GM19023 (cell line): ENCODE measurements at regions not wholly inside any gene's neighbourhood (a gene's known extent, or its start where the extent isn't known, plus 50 kb on each side); places are given as distances from the start of the nearest gene placed in this dataset.
A peak's percentile ranks its signal among the peaks of the same experiment; 100 is the strongest.

Experiments
- ATAC-seq: cut with Tn5 transposase; IDR thresholded peaks from one replicate; pipeline ENCODE4 v1.9.1; 2021; ENCODE audit warnings: mild to moderate bottlenecking, moderate library complexity; ENCODE audit not compliant: unreplicated experiment

DNA sequence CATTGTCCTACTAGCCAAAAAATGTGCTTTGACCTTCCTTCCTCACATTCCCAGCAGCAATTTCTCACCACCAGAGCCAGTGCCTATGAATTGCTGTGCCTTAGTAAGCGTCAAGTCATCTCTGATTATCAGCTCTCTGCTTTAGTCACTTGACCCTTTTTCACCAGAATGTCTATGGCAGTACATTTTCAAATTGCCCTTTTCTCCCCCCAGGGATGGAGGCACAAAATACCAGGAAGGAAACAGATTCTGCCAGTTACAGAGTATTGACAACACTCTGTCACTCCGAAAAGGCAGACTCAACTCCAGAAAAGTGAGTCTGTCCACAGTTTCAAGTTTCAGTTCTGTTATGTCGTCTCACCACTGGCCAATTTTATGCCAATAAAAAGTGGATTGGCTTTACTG is 167.4 kb downstream of the TNFSF18 start:
- ATAC-seq, result peak; percentile 50

DNA sequence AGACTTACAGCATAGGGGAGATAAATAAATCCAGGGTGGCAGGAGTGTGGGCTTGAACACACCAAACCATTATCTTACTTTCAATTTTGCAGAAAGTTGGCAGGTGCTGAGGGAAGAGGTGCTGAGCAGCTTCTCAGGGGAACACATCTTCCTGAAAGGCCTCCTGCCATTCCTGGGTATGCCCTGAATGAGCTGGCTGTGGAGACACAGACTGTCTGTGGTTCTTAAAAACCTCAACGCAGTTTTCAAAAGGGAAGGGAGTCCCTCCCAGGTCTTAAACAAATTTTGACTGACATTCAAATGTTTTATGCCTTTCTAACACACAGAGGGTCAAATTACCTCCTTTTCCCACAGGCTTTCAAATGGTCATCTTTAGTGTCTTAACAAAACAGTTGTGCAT is 166.9 kb downstream of the TNFSF18 start:
- ATAC-seq, result peak; percentile 10

DNA sequence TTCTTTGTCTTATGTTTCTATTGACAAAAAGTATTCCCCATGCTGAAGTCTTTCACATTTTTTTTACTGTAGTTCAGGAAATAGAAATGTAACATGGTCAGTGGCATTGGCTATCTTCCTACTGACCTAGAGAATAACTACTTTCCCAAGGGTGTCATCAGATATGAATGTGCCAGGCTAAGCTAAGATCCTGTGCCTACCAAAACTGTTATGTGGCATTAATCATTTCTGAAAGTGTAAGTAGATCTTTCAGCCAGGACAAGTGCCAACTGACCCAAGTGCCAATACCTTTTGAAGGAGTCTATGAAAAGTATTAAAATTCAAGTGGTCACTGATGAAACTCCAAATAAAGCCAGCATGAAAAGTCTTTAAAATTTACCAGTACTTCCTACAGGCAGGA is 165.3 kb downstream of the TNFSF18 start:
- ATAC-seq, result no peak

DNA sequence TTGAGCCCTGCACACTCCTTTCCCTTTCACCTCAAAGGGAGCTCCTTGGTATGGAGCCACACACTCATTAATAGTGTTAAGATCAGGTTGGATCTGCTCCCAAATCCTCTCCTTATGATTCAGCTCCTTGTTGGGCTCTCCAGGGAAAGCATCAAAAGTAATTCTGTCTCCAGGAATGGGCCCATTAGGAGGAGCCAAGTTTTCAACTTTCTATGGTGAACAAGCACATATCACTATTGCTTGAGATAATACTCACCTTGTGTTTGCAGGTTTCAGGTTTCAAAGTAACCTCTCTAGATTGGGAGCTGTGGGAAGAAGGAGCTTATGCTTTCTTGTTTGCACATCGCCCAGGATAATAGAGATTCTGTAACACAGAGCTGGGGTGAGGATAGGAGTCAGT is 164.8 kb downstream of the TNFSF18 start:
- ATAC-seq, result no peak

DNA sequence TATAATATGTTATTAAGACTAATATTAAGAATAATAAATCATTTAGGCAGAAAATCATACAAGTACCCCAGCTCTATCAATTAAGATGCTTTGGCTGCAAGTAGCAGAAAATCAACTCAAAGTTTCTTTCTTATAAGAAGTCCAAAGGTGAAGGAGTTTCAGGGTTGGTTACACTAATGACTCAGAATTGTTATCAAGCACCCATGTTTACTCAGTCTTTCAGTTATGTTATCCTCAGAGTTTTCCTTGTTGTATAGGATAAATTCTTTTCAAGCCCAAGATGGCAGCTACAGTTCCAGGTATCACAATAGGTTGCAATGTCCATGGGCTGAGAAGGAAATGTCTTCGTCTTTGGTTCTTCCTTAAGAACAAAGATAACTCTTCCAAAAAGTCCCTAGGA is 163.6 kb downstream of the TNFSF18 start:
- ATAC-seq, result no peak

DNA sequence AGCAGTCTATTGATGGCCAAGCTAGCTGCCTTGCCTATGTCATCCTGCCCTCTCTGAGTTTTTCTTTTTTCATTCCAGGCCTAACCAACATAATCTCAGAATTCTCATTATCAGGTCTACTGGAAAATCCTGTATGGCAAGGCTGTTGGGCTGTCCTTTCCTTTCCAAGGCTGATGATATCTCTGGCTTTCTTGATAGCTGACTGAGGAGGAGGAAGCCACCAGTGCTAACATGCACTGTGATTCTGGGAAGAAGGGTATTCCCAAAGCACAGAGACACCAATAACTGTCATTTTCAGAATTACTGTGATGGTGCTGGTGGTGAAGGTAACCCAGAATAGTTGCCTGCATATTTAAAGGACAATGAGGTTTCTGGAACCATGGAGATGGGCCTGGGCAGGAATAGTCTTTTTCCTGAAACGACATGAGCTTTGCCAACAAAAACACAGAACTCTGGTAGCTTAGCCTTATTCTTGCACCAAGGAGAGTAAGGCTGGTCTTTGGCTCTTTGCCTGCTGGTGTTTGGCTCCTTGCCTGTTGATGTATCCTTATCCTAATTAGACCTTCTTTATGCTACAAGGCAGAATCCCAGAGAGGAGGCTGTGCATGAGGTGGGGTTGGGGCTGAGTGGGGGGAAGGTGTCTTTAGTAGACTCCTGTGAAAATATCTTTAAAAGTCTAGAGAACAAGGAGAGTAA is 157.4 kb downstream of the TNFSF18 start:
- ATAC-seq, result no peak

DNA sequence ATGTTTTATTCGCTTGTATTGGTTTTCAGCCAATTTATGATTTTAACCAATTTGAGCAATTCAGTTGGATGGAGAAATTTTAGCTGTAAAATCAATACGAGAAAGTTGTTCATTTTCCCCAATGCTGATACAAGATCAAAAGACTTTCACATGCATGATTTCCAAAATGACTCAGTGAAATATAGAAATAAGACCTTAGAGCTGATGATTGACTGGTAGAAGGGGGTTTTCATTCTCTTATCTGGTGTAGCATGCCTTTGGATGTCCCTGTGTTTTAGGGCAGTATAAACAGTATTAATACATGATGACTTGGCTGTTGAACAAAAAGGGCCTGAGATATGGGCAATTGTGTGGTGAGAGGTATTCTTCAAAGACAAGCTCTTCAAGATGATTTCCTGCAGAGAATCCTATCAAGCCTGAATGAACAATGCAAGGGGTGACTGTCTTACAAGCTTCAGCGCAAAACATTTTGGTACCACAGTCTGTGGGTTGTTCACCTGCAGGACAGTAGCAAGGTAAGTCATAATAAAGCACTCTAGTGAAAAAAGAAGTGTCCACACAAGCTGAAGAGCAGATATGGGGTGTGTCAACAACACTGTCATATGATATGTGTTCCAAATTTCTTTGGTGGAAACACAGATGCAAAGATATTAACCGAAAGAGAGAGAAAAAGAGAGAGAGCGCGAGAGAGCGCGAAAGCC is 156.2 kb downstream of the TNFSF18 start:
- ATAC-seq, result no peak

DNA sequence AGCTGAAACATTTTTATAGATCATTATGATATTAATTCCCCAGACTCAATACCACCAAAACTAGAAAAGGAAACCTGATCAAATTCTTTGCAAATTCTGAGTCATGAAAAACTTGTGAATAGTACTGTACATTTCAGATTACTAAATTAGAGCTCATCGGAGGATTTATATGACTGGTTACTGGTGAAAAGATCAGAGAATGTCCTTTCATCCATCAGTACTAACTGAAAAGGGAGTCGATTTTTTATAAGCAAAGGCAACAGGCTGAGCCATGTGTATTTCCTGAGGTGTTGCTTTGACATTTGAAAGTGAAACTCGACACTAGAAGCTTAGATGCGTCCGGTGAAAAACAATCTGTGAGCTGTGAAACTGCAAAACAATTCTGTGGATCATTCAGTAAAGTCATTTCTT is 155.7 kb downstream of the TNFSF18 start:
- ATAC-seq, result no peak

DNA sequence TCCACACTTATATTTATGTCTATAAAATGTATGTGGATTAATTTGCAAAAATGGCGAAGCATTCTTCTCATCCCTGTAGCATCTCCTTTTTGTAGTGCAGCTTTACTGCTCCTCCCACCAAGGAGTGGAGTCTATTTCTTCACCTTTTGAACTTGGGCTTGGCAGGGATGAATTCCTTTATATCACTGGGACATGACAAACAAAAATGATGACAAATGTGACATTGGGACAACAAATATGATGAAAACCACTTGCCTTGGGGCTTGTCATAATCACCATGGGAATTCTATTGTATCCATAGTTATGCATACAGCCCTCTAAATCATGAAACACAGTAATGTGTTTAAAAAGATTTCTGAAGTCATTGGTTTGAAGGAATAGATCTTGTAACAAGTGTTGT is 155.0 kb downstream of the TNFSF18 start:
- no peak for ATAC-seq

DNA sequence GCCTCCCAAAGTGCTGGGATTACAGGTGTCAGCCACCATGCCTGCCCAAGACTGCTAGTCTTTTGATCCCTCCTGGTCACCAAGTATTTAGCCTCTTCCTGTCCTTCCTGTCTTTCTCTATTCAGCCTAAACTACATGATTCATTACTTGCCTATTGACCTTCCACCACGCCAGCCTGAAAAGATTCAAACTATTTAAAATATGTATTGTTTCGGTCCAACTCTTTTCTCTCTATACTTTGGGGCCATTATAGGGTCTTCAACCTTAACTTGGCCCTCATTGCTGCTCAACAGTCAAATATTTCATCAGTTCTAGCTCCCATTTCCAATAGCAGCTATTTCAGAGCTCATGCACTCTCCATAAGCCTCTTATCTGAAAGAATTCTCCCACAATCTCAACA is 153.0 kb downstream of the TNFSF18 start:
- ATAC-seq, result no peak

DNA sequence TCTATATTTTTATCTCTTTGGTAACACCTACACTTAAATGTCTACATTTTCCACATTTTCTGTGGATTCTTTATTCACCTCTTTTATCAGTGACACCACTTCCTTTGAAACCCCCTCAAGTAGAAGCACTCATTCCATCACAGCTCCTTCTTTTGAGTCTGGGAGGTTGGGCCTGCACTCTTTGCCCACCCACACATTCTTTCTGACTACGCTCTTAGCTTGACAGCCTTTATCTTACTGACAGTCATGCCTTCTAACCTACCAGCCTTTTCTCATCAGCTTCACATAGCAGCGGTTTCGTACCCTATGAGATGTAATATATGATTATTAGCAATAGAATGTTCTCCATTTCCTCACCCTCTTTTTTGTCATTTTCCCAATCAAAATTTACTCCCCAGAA is 151.9 kb downstream of the TNFSF18 start:
- no peak for ATAC-seq

DNA sequence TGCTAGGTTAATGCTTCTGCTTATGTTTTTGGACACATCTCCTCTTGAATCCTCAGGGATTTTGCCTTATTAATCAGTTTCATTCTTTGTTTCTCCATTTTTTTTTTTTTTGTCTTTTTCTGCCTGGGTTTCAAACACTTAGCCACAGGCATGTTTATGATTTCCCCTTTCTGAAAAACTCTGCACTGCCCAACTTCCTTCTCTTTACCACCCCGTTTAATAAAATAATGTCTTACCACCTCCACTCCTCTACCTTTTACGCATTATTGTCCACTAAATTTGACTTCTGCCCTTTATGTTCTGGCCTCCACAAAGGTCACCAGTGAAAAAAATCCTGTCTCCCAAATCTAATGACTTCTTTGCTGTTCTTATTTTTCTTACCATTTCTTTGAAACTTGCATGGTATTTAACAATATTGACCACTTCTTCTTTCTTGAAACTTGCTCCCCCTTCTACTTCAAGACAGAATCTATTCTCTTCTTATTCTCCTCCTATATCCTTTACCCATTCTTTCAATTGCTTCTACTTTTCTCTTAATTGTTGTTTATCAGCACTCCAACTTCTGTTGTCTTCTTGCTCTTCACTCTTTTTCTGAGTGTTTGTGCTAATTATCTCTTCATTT is 150.3 kb downstream of the TNFSF18 start:
- no peak for ATAC-seq

DNA sequence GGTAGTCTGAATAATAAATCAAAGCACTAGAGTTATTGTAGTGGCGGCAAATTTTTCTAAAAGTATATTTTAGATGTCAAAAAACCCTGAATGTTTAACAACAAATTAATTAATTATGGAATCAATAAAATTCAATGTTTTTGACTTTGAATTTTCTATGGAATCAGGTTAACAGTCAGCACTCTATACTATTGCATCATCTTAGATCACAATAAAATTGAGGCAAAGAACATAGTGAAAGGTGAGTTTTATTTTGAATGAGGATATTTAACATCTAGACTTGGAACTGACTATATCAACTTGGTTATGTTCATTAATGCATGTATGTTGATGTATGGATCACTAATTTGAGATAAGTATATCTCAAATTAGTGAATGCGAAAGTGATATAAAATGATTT is 148.5 kb downstream of the TNFSF18 start:
- no peak for ATAC-seq

DNA sequence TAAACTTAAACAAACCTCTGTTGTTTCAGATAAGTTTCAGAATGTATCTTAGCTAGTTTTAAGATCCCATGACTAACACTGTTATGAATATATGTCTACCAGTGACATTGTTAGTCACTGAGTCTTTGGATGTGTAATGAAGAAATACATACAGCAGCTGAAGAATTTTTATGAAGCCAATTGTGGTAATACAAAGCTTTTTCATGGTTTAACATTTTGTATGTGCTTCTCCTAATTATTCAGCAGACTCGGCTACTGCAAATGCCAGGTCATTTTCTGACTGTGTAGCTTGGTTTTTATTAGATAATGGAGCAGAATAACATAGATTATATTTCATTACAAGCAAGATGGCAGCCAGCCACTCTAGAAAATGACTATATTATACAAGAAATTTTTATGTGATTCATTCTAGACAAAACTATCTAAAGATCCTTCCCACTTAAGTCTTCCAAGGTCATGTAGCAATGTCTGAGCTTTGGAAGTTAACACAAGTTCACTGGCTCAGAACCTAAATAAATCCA is 147.8 kb downstream of the TNFSF18 start:
- no peak for ATAC-seq

DNA sequence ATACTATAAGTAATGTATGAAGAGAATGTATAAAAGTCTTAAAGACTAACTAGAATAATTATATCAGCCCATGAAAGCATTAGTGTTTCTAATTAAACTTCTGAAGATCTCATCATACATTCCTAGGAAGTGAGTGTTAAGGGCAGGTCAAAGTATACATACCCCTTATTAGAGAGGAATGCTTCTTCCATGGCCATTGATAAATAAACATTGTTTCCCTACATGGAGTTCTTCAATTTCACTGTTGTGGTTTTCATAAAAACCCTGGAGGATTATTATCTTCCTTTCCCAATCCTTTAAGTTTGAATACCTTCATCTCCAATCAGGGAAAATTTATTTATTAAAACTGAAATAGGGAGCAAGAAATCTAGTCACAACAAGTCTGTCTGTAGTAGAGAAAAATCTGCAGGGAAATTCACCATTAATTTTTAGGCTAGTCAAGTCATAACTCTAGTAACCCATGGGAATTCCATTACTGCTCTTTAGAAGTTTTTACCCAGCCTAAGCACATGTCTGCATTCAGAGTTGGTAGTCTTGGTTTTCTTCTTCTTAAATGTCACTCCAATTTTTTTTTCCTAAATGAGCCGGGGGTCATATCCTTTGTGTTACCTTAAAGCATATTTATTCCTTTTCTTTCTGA is 147.0 kb downstream of the TNFSF18 start:
- no peak for ATAC-seq

DNA sequence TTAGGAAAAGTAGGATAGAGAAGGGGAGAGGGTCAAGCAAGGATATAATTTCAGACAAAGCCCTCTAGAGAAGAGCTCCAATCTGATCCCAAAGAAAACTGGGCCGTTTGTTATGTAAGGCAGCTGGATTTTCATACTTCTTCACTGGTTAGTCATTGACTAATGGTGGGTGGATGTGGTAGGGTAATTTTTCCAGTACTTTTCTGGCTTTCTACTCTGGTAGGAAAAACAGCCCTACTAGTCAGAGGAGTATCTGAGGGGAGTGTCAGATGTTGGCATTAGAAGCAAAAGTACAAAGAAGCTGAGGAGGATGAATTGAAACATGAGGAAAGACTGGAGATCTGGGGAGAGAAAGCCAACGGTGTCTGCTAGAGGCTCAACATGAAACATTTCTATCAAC is 145.3 kb downstream of the TNFSF18 start:
- ATAC-seq, result no peak

DNA sequence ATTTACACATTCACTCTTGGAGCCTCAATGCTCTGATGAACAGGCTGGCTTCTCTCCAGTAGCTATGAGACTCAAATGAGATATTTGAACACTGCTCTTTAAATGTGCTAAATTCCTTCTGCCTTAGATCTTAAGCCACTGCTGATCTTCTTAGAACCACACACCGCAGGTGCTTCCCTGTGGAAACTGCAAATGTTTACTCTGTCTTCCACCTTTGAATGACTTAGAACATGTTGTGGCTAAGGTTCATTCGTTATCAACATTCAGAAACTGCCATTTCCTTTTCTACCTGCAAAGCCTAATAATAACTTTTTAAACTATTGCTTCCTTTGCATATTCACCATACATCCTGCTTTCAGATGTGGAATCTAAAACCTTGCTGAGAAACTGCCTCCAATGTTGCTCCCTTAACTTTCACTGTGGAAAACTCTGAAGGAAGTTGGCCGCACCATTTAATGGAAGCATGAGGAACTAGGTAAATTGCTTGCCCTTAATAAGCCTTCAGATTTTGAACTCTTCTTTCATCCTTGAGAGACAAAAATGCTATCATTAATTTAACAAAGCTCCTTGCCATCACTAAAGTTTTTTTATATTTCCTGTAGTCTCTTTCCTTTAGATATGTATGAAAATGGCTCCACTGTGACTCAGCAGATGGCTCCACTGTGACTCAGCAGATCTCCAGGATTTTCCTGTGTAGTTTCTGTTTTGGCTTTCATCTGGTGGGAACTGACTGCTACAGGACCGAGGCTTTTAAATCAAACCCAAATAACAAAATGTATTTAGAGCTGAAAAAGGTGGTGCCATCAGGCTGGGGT is 143.8 kb downstream of the TNFSF18 start:
- ATAC-seq, result no peak

DNA sequence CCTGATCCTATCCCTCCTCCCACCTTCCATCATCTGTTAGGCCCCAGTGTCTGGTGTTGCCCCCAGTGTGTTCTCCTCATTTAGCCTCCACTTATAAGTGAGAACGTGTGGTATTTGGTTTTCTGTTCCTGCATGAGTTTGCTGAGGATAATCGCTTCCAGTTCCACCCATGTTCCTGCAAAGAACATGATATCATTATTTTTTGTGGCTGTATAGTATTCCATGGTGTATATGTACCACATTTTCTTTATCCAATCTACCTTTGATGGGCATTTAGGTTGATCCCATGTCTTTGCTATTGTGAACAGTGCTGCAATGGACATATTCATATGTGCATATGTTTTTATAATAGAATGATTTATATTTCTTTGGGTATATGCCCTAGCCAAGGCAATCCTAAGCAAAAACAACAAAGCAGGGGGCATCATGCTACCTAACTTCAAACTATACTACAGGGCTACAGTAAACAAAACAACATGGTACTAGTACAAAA is 142.9 kb downstream of the TNFSF18 start:
- no peak for ATAC-seq

DNA sequence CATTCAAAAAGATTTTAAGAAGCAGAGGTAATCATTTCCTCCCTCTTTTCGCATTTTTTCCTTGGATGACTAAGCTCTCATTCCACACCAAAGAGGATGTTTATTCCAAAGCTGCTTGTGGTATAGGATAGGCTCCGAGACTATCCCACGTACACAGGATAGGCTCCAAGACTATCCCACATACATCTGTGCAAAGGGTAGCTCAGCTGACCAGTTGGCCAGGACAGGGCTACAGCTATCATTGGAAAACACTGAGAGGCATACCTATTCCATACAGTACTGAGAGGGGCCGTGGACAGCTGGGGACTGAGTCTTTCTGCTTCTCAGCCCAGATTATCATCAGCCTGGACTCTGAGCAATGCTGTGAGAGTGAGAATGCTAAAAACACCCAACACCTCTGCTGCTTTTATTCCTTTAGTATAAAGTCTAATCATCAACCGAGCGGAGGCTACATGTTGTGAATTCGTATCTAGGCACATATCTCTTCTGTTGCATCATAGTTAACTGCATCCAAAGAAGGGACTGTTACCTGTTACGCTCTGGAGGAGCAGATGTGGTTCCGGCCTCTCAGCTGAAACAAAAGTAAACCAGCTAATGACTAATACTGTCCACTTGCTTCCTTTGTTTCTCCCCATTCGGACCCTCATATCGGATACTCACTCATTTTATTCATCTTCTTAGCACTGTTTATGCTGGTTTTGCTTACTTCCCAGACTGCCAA is 141.0 kb downstream of the TNFSF18 start:
- no peak for ATAC-seq

DNA sequence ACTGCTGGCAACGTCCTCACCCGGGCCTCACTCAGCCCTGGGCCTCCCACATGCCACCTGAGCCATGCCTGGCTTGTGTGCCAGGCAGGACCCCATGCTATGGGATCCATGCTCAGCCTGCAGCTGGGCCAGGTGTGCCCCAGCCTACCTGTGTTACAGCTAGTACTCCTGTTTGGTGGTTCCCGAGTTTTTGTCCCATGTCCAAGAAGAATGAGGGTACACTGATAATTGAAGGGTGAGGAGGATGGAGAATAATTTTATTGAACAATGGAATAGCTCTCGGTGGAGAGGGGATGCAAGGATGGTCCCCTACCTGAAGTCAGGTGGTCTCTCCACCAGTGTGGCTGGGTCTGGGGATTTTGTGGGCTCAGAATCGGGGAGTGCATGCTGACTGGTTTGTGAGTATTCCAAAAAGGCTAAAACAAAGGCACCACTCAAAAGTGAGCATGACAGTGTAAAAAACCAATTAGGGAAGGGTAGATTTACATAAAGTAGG is 137.9 kb downstream of the TNFSF18 start:
- no peak for ATAC-seq
